K562 (cell line): ENCODE measurements at regions not wholly inside any gene's neighbourhood (a gene's known extent, or its start where the extent isn't known, plus 50 kb on each side); places are given as distances from the start of the nearest gene placed in this dataset.

Experiments
- ATAC-seq: fragments of 200-7000 bp; cut with Tn5 transposase; 3 replicates; pipeline ENCODE4 v1.9.1; 2020; ENCODE audit warnings: moderate library complexity
- BruUV-seq: library from RNA; stranded (reverse); fragments of 400-500 nt; replicated peaks from 2 replicates; lab custom pipeline; 2021; lab: Mats Ljungman, UMichigan
- CTCF ChIA-PET: fragments of 300-600 bp; formaldehyde crosslinking; extraction: SDS; loops from one replicate; lab custom pipeline; 2021; ENCODE audit warnings: low intra/inter-chr PET ratio; lab: Yijun Ruan, JAX
- POLR2A ChIA-PET: fragments of 300-600, 350-650 bp; sonication (Branson Sonifier 250); formaldehyde crosslinking; extraction: SDS; loops from one replicate; lab custom pipeline; 2021; ENCODE audit warnings: antibody characterized with exemption, inconsistent platforms; lab: Yijun Ruan, JAX
- DNase-seq, 4 experiments: peaks; one replicate each; pipeline versions ENCODE4 v3.0.0 to v3.0.0-alpha.2; 2011 to 2018; ENCODE audit warnings: low spot score in 3 of 4, mixed read lengths in 3 of 4; ENCODE audit errors: extremely low read depth in 1 of 4
- FAIRE-seq: peaks from 2 replicates; lab custom pipeline; 2011; peaks lifted over from hg19 to GRCh38; lab: Jason Lieb, UNC
- H2AFZ ChIP-seq: 2 replicates; pipeline ENCODE4 v1.6.0; 2011; ENCODE audit warnings: low read depth, low read length, control low read depth, inconsistent platforms
- H3K27ac ChIP-seq: fragments of 200-600 bp; 3 replicates; pipeline ENCODE4 v1.8.0; 2011; ENCODE audit warnings: low read depth, mild to moderate bottlenecking, control low read depth, inconsistent platforms, low read length, moderate library complexity, mixed read lengths; ENCODE audit errors: extremely low read depth
- H3K27me3 ChIP-seq, 2 experiments: fragments of 300-600 bp in 1 of 2; 2 replicates in 1 of 2; 3 replicates in 1 of 2; pipeline versions ENCODE4 v1.6.0 to v1.8.0; 2011; ENCODE audit warnings: inconsistent platforms in 2 of 2, low read length in 2 of 2, mild to moderate bottlenecking in 1 of 2, mixed read lengths in 1 of 2, moderate library complexity in 1 of 2; ENCODE audit not compliant: control insufficient read depth in 2 of 2, insufficient read depth in 2 of 2
- H3K36me3 ChIP-seq: fragments of 300-600 bp; 3 replicates; pipeline ENCODE4 v1.8.0; 2011; ENCODE audit warnings: mild to moderate bottlenecking, low read length, inconsistent platforms; ENCODE audit not compliant: control insufficient read depth, insufficient read depth
- H3K4me1 ChIP-seq, 2 experiments: fragments of 200-600 bp in 1 of 2; replicated peaks in 1 of 2; 2 replicates in 1 of 2; 3 replicates in 1 of 2; pipeline versions ENCODE4 v1.5.1 to v1.8.0; 2011; ENCODE audit warnings: inconsistent platforms in 2 of 2, low read length in 2 of 2, mild to moderate bottlenecking in 1 of 2, mixed read lengths in 1 of 2, moderate library complexity in 1 of 2; ENCODE audit not compliant: control insufficient read depth in 2 of 2, insufficient read depth in 2 of 2
- H3K4me2 ChIP-seq: 2 replicates; pipeline ENCODE4 v1.6.1; 2011; ENCODE audit warnings: low read length, control low read depth, inconsistent platforms, mixed read lengths; ENCODE audit not compliant: insufficient read depth
- H3K4me3 ChIP-seq: fragments of 200-600 bp; sonication (generic), shearing (Covaris generic); 2 replicates; pipeline ENCODE4 v1.5.1; 2016; ENCODE audit warnings: control low read depth, inconsistent platforms
- H3K79me2 ChIP-seq: fragments of 200-600 bp; 3 replicates; pipeline ENCODE4 v1.8.0; 2011; ENCODE audit warnings: low read length, inconsistent platforms; ENCODE audit not compliant: control insufficient read depth, insufficient read depth
- H3K9ac ChIP-seq, 2 experiments: 2 replicates each; pipeline versions ENCODE4 v1.6.0 to v1.6.1; 2011; ENCODE audit warnings: low read depth in 2 of 2, low read length in 2 of 2, control low read depth in 1 of 2, inconsistent platforms in 1 of 2, mild to moderate bottlenecking in 1 of 2, mixed read lengths in 1 of 2; ENCODE audit not compliant: insufficient read depth in 1 of 2
- H3K9me1 ChIP-seq: one replicate; pipeline ENCODE4 v1.6.0; 2011; ENCODE audit warnings: inconsistent platforms, mild to moderate bottlenecking, low read length, moderate library complexity; ENCODE audit not compliant: control insufficient read depth, insufficient read depth
- H3K9me3 ChIP-seq: replicated peaks from 2 replicates; pipeline ENCODE4 v1.5.1; 2011; ENCODE audit warnings: low read depth, low read length, inconsistent platforms; ENCODE audit not compliant: control insufficient read depth, insufficient read depth
- H4K20me1 ChIP-seq: replicated peaks from 2 replicates; pipeline ENCODE4 v1.6.1; 2011; ENCODE audit warnings: low read length, inconsistent platforms, mixed read lengths; ENCODE audit not compliant: control insufficient read depth, insufficient read depth
- CEBPG ChIP-seq, 3 experiments: fragments of 200-800 bp in 1 of 3; sonication (Bioruptor generic) in 1 of 3; sonication (generic) in 1 of 3; formaldehyde crosslinking in 1 of 3; IDR thresholded peaks in 2 of 3; conservative IDR thresholded peaks in 1 of 3; 2 replicates each; pipeline versions ENCODE4 v1.6.1 to v1.8.0; 2016 to 2022; ENCODE audit warnings: missing compliant biosample characterization in 2 of 3, missing genetic modification characterization in 2 of 3, mild to moderate bottlenecking in 1 of 3, missing genetic modification reagents in 1 of 3
- ETV5 ChIP-seq: sonication (generic); formaldehyde crosslinking; IDR thresholded peaks from 2 replicates; pipeline ENCODE4 v1.4.0; 2020; ENCODE audit warnings: low read depth, mild to moderate bottlenecking, missing genetic modification reagents
- KLF1 ChIP-seq: fragments of 450-650 bp; IDR thresholded peaks from 2 replicates; pipeline ENCODE4 v1.6.1; 2016; ENCODE audit warnings: missing genetic modification characterization, missing compliant biosample characterization
- MEF2A ChIP-seq: IDR thresholded peaks from 2 replicates; pipeline ENCODE4 v1.6.1; 2011; ENCODE audit warnings: low read depth, mild to moderate bottlenecking, low read length, moderate library complexity; ENCODE audit not compliant: control insufficient read depth
- MEF2D ChIP-seq: conservative IDR thresholded peaks from 2 replicates; pipeline ENCODE4 v1.6.1; 2016; ENCODE audit warnings: low read depth, missing genetic modification characterization, missing compliant biosample characterization
- SIN3B ChIP-seq: fragments of 450-650 bp; IDR thresholded peaks from 2 replicates; pipeline ENCODE4 v1.6.1; 2017; ENCODE audit warnings: low read depth, mild to moderate bottlenecking, moderate library complexity
- SMAD3 ChIP-seq: fragments of 450-650 bp; formaldehyde crosslinking; conservative IDR thresholded peaks from 2 replicates; pipeline ENCODE4 v1.4.0; 2020; ENCODE audit warnings: mild to moderate bottlenecking
- SRSF7 ChIP-seq: fragments of 200-400 bp; formaldehyde crosslinking; optimal IDR thresholded peaks from 2 replicates; pipeline ENCODE3; 2017; ENCODE audit warnings: mild to moderate bottlenecking, low read depth, low read length
- ZKSCAN3 ChIP-seq: fragments of 250-450 bp; sonication (Bioruptor Pico); IDR thresholded peaks from 2 replicates; pipeline ENCODE4 v1.4.0; 2020
- ZNF174 ChIP-seq: fragments of 250-450 bp; sonication (Bioruptor Pico); IDR thresholded peaks from 2 replicates; pipeline ENCODE4 v1.4.0; 2020; ENCODE audit warnings: mild to moderate bottlenecking
- ZNF445 ChIP-seq: fragments of 250-450 bp; sonication (Bioruptor Pico); IDR thresholded peaks from 2 replicates; pipeline ENCODE4 v1.4.0; 2020; ENCODE audit warnings: low read depth, mild to moderate bottlenecking, moderate library complexity
- ZNF780A ChIP-seq: fragments of 250-450 bp; sonication (Bioruptor Pico); IDR thresholded peaks from 2 replicates; pipeline ENCODE4 v1.5.0; 2021; ENCODE audit warnings: mild to moderate bottlenecking
- WGBS: fragments of 100-300 bp; shearing (Covaris generic); methylation state at CpG from one replicate; pipeline ENCODE4 v1.1.6; 2016; ENCODE audit warnings: low coverage, mixed read lengths; ENCODE audit not compliant: insufficient coverage; ENCODE audit errors: missing lambda C conversion rate; 5-methylcytosine and 5-hydroxymethylcytosine counted together
- in situ Hi-C: fragments of 300-500 bp; cut with MboI; formaldehyde crosslinking; loops from 4 replicates; pipeline ENCODE4 v1.15.0; 2018; ENCODE audit warnings: inconsistent platforms, mixed read lengths
- intact Hi-C: fragments of 100-400 bp; cut with micrococcal nuclease; formaldehyde crosslinking; loops from 2 replicates; pipeline ENCODE4 v1.14.2; 2022
- TF ChIP-seq, protein P1 (sequence below): fragments of 250-450 bp; sonication (Bioruptor Pico); IDR thresholded peaks from 2 replicates; pipeline ENCODE4 v1.5.1; 2021; ENCODE audit warnings: mild to moderate bottlenecking
- TF ChIP-seq, protein P2 (sequence below): fragments of 450-650 bp; IDR thresholded peaks from 2 replicates; pipeline ENCODE4 v1.6.1; 2016; ENCODE audit warnings: mild to moderate bottlenecking
- TF ChIP-seq, protein P3 (sequence below), 2 experiments: IDR thresholded peaks; 2 replicates each; pipeline ENCODE4 v1.6.1; 2012; ENCODE audit warnings: improper control_type of control experiment in 2 of 2, low read depth in 2 of 2, low read length in 2 of 2, borderline replicate concordance in 1 of 2
- TF ChIP-seq, protein P4 (sequence below): fragments of 250-450 bp; sonication (Bioruptor Pico); IDR thresholded peaks from 2 replicates; pipeline ENCODE4 v1.8.0; 2021; ENCODE audit warnings: moderate library complexity, mild to moderate bottlenecking, inconsistent platforms

DNA sequence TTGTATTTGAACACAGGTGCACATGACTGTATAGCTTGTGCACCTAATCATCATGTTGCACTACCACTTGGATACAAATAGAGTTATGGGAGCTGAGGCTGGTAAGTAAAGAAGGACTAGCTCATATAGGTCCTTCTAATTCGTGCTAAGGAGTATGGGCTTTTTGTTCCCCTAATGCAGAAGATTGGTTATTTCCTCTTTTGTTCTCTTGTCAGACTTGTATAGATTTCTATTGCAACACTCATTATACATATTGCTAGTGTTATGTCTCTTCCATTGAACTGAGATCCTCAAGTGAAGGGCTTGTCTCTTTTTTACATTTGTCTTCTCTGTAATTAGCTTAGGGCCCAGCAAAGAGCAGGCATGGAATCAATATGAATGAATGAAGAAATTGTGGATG lies 54.1 kb upstream of the ARHGAP20 start:
- no peaks in the 10 kb centered on the region for H3K36me3 ChIP-seq
- no peak overlapping the region for H3K9ac ChIP-seq
- POLR2A ChIA-PET, result no interaction called here
- TF ChIP-seq, protein P1, sequence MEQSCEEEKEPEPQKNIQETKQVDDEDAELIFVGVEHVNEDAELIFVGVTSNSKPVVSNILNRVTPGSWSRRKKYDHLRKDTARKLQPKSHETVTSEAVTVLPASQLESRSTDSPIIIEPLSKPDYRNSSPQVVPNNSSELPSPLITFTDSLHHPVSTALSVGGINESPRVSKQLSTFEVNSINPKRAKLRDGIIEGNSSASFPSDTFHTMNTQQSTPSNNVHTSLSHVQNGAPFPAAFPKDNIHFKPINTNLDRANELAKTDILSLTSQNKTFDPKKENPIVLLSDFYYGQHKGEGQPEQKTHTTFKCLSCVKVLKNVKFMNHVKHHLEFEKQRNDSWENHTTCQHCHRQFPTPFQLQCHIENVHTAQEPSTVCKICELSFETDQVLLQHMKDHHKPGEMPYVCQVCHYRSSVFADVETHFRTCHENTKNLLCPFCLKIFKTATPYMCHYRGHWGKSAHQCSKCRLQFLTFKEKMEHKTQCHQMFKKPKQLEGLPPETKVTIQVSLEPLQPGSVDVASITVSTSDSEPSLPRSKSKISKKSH, result no peak
- TF ChIP-seq, protein P2, sequence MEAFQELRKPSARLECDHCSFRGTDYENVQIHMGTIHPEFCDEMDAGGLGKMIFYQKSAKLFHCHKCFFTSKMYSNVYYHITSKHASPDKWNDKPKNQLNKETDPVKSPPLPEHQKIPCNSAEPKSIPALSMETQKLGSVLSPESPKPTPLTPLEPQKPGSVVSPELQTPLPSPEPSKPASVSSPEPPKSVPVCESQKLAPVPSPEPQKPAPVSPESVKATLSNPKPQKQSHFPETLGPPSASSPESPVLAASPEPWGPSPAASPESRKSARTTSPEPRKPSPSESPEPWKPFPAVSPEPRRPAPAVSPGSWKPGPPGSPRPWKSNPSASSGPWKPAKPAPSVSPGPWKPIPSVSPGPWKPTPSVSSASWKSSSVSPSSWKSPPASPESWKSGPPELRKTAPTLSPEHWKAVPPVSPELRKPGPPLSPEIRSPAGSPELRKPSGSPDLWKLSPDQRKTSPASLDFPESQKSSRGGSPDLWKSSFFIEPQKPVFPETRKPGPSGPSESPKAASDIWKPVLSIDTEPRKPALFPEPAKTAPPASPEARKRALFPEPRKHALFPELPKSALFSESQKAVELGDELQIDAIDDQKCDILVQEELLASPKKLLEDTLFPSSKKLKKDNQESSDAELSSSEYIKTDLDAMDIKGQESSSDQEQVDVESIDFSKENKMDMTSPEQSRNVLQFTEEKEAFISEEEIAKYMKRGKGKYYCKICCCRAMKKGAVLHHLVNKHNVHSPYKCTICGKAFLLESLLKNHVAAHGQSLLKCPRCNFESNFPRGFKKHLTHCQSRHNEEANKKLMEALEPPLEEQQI, result no peak
- no peak for TF ChIP-seq ZKSCAN3 (CRISPR knock-in tag)
- TF ChIP-seq CEBPG (CRISPR knock-in tag; IDR thresholded peaks at IDR 0.05), result no peak
- no peak for TF ChIP-seq CEBPG (tag; conservative IDR thresholded peaks at IDR 0.05 in 1 of 2, IDR thresholded peaks at IDR 0.05 in 1 of 2)
- no peak for TF ChIP-seq SRSF7
- no peak for TF ChIP-seq MEF2A
- TF ChIP-seq SMAD3 (CRISPR knock-in tag), result no peak
- no peak for TF ChIP-seq MEF2D (tag)
- no peak for TF ChIP-seq ETV5
- TF ChIP-seq, protein P3, sequence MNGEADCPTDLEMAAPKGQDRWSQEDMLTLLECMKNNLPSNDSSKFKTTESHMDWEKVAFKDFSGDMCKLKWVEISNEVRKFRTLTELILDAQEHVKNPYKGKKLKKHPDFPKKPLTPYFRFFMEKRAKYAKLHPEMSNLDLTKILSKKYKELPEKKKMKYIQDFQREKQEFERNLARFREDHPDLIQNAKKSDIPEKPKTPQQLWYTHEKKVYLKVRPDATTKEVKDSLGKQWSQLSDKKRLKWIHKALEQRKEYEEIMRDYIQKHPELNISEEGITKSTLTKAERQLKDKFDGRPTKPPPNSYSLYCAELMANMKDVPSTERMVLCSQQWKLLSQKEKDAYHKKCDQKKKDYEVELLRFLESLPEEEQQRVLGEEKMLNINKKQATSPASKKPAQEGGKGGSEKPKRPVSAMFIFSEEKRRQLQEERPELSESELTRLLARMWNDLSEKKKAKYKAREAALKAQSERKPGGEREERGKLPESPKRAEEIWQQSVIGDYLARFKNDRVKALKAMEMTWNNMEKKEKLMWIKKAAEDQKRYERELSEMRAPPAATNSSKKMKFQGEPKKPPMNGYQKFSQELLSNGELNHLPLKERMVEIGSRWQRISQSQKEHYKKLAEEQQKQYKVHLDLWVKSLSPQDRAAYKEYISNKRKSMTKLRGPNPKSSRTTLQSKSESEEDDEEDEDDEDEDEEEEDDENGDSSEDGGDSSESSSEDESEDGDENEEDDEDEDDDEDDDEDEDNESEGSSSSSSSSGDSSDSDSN (IDR thresholded peaks at IDR 0.05; ENCODE audit: borderline replicate concordance in 1 of 2, low read depth in 2 of 2, low read length in 2 of 2), result no peak
- TF ChIP-seq ZNF780A, result no peak
- no peak for TF ChIP-seq ZNF445 (CRISPR knock-in tag)
- TF ChIP-seq SIN3B, result no peak
- no peak for TF ChIP-seq KLF1 (tag)
- TF ChIP-seq, protein P4, sequence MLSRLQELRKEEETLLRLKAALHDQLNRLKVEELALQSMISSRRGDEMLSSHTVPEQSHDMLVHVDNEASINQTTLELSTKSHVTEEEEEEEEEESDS (CRISPR knock-in tag), result no peak
- no peak for TF ChIP-seq ZNF174
- TF ChIP-seq, all 486 proteins: peak for 0
- DNase-seq, result no peak
- no peak for ATAC-seq
- BruUV-seq, result no TSS peak
- Histone ChIP-seq H3K9me1 (no peaks in the 10 kb centered on the region), H3K4me3 (no peak overlapping the region), H3K4me1 (no peaks in the 10 kb centered on the region), H4K20me1 (no peaks in the 10 kb centered on the region), H2AFZ (no peak overlapping the region), H3K4me2 (no peak overlapping the region), H3K9me3 (no peaks in the 10 kb centered on the region), H3K27ac (no peak overlapping the region), H3K79me2 (no peaks in the 10 kb centered on the region), H3K27me3 (no peaks in the 10 kb centered on the region)
- in situ Hi-C loops, result no loop called here
- intact Hi-C loops, result no loop called here
- 0% methylated on average over 1 of the region's 1 CpG for WGBS
- CTCF ChIA-PET, result no interaction called here
- no peak for FAIRE-seq
